ENCODE measurements at regions not wholly inside any gene's neighbourhood (a gene's known extent, or its start where the extent isn't known, plus 50 kb on each side); places are given as distances from the start of the nearest gene placed in this dataset.
A peak's percentile ranks its signal among the peaks of the same experiment; 100 is the strongest.

DNA sequence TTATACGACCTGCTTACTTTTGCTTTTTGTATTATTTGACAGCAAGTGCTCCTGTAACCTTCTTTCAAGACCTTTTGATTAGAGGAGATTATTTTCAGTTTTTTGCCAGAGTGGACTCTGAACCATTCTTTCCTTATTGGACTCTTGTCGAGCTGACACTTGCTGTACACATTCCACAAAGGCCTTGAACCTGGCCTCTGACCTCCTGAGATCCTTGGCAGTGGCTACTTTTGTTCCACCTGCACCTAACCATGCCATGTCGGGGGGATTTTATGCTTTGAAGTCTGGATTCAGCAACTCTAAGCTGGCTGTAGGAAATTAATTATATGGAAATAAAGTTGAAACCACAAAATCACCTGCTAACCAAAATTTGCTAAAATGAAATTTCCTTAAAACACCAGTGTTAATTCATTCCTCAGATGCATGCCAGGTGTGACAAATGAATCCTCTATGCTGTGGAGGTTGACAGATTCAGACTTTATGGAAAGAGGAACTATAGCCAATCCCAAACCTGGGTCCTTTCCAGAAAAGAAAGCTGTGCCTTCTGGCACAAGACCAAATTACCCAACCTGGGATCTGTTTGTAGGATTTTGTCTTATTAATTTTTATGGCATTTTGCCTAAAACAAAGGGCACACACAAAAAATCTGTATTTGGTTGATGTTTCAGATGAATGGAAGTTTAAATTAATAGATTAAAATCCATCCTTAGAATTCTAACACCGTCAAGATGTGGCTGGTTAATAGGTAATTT, 110.4 kb downstream of the CDC42EP3 start:
- DNase-seq (no peak), FAIRE-seq (no peak)
- Histone ChIP-seq H3K9me3 (ENCODE audit: control insufficient read depth in 2 of 3, insufficient read depth in 1 of 3, low read length in 3 of 3) (no peaks in the 10 kb centered on the region), H3K27me3 (ENCODE audit: control insufficient read depth, insufficient read depth, low read length) (no peaks in the 10 kb centered on the region), H3K4me3 (ENCODE audit: low read length in 3 of 3) (no peak overlapping the region), H3K36me3 (ENCODE audit: control insufficient read depth in 2 of 3, insufficient read depth in 3 of 3, low read length in 3 of 3) (no peaks in the 10 kb centered on the region), H3K27ac (ENCODE audit: low read depth in 2 of 2, low read length in 2 of 2) (no peak overlapping the region), H3K4me1 (ENCODE audit: control insufficient read depth in 2 of 3, insufficient read depth in 2 of 3, low read depth in 1 of 3, low read length in 3 of 3) (peaks cover 0 to 3% (median 0%) of the 10 kb centered on the region in 3 donors), H3K9ac (ENCODE audit: low read length in 3 of 3) (no peak overlapping the region)
- TF ChIP-seq, protein P1, sequence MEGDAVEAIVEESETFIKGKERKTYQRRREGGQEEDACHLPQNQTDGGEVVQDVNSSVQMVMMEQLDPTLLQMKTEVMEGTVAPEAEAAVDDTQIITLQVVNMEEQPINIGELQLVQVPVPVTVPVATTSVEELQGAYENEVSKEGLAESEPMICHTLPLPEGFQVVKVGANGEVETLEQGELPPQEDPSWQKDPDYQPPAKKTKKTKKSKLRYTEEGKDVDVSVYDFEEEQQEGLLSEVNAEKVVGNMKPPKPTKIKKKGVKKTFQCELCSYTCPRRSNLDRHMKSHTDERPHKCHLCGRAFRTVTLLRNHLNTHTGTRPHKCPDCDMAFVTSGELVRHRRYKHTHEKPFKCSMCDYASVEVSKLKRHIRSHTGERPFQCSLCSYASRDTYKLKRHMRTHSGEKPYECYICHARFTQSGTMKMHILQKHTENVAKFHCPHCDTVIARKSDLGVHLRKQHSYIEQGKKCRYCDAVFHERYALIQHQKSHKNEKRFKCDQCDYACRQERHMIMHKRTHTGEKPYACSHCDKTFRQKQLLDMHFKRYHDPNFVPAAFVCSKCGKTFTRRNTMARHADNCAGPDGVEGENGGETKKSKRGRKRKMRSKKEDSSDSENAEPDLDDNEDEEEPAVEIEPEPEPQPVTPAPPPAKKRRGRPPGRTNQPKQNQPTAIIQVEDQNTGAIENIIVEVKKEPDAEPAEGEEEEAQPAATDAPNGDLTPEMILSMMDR (IDR thresholded peaks at IDR 0.05; ENCODE audit: borderline replicate concordance, extremely low read depth, insufficient read depth) = no peak
- intact Hi-C loops (cut with DNase I) = no loop called here

- Histone ChIP-seq H3K4me3 (ENCODE audit: low read length in 3 of 3) (no peak overlapping the region), H3K4me1 (ENCODE audit: control insufficient read depth in 2 of 3, insufficient read depth in 2 of 3, low read depth in 1 of 3, low read length in 3 of 3) (peaks cover 0 to 3% (median 0%) of the 10 kb centered on the region in 3 donors), H3K36me3 (ENCODE audit: control insufficient read depth in 2 of 3, insufficient read depth in 3 of 3, low read length in 3 of 3) (no peaks in the 10 kb centered on the region), H3K9me3 (ENCODE audit: control insufficient read depth in 2 of 3, insufficient read depth in 1 of 3, low read length in 3 of 3) (no peaks in the 10 kb centered on the region), H3K9ac (ENCODE audit: low read length in 3 of 3) (no peak overlapping the region), H3K27ac (ENCODE audit: low read depth in 2 of 2, low read length in 2 of 2) (no peak overlapping the region), H3K27me3 (ENCODE audit: control insufficient read depth, insufficient read depth, low read length) (no peaks in the 10 kb centered on the region)
- peak in 2 of 5 donors; percentile 15 to 24 for DNase-seq
- intact Hi-C loops (cut with DNase I) = no loop called here
- TF ChIP-seq, protein P1 (IDR thresholded peaks at IDR 0.05; ENCODE audit: borderline replicate concordance, extremely low read depth, insufficient read depth) = no peak
- no peak for FAIRE-seq
Measured at GRCh38 chr2:37561615-37562569, 109.5 kb downstream of the CDC42EP3 start.

GRCh38 chr2:37563375-37564015, 107.9 kb downstream of the CDC42EP3 start:
- no peak overlapping the region for H3K27ac ChIP-seq (ENCODE audit: low read depth in 2 of 2, low read length in 2 of 2)
- DNase-seq (no peak), FAIRE-seq (no peak)
- peaks cover 0 to 3% (median 0%) of the 10 kb centered on the region in 3 donors for H3K4me1 ChIP-seq (ENCODE audit: control insufficient read depth in 2 of 3, insufficient read depth in 2 of 3, low read depth in 1 of 3, low read length in 3 of 3)
- no peaks in the 10 kb centered on the region for H3K9me3 ChIP-seq (ENCODE audit: control insufficient read depth in 2 of 3, insufficient read depth in 1 of 3, low read length in 3 of 3)
- intact Hi-C loops (cut with DNase I) = no loop called here
- no peaks in the 10 kb centered on the region for H3K27me3 ChIP-seq (ENCODE audit: control insufficient read depth, insufficient read depth, low read length)
- TF ChIP-seq, protein P1 (IDR thresholded peaks at IDR 0.05; ENCODE audit: borderline replicate concordance, extremely low read depth, insufficient read depth) = no peak
- no peak overlapping the region for H3K4me3 ChIP-seq (ENCODE audit: low read length in 3 of 3)
- no peak overlapping the region for H3K9ac ChIP-seq (ENCODE audit: low read length in 3 of 3)
- no peaks in the 10 kb centered on the region for H3K36me3 ChIP-seq (ENCODE audit: control insufficient read depth in 2 of 3, insufficient read depth in 3 of 3, low read length in 3 of 3)

Data from kidney (tissue), 13 donors.